GM21515 (cell line): ENCODE measurements at regions not wholly inside any gene's neighbourhood (a gene's known extent, or its start where the extent isn't known, plus 50 kb on each side); places are given as distances from the start of the nearest gene placed in this dataset.

ENCODE experiments used
- ATAC-seq: cut with Tn5 transposase; IDR thresholded peaks from one replicate; pipeline ENCODE4 v1.9.1; 2021; ENCODE audit not compliant: unreplicated experiment

- ATAC-seq: no peak
These were observed 98.7 kb upstream of the TMEM196 start for GRCh38 chr7:19872094-19872493.

- no peak for ATAC-seq
These were observed 97.7 kb upstream of the TMEM196 start for GRCh38 chr7:19871102-19871501.

GRCh38 chr7:19869979-19870378, 96.6 kb upstream of the TMEM196 start:
- ATAC-seq: no peak

GRCh38 chr7:19853261-19853832, 79.9 kb upstream of the TMEM196 start:
- no peak for ATAC-seq

GRCh38 chr7:19852192-19852591, 78.8 kb upstream of the TMEM196 start:
- no peak for ATAC-seq

- no peak for ATAC-seq
These were observed 78.1 kb upstream of the TMEM196 start for GRCh38 chr7:19851504-19851903.

- ATAC-seq: no peak
These were observed 61.1 kb upstream of the TMEM196 start for GRCh38 chr7:19834566-19834965.

GRCh38 chr7:19830604-19831003, 57.2 kb upstream of the TMEM196 start:
- ATAC-seq: no peak
